ENCODE measurements at regions not wholly inside any gene's neighbourhood (a gene's known extent, or its start where the extent isn't known, plus 50 kb on each side); places are given as distances from the start of the nearest gene placed in this dataset.
"Not testable (repeated sequence)": the region's sequence is repeated elsewhere in the genome, so short reads cannot be mapped to it uniquely, and the experiment has no call there.

GRCh38 chrX:554271-554670 lies 76.3 kb upstream of the SHOX start:
- H3K4me3 ChIP-seq (ENCODE audit: low read length in 3 of 3): no peak overlapping the region
- DNase-seq (no peak), FAIRE-seq (no peak)
- H3K4me1 ChIP-seq (ENCODE audit: control insufficient read depth in 2 of 3, insufficient read depth in 2 of 3, low read depth in 1 of 3, low read length in 3 of 3): no peaks in the 10 kb centered on the region
- peaks cover 0 to 5% (median 0%) of the 10 kb centered on the region in 3 donors for H3K9me3 ChIP-seq (ENCODE audit: control insufficient read depth in 2 of 3, insufficient read depth in 1 of 3, low read length in 3 of 3)
- no peaks in the 10 kb centered on the region for H3K36me3 ChIP-seq (ENCODE audit: control insufficient read depth in 2 of 3, insufficient read depth in 3 of 3, low read length in 3 of 3)
- intact Hi-C loops (cut with DNase I): no loop called here
- TF ChIP-seq CTCF (IDR thresholded peaks at IDR 0.05; ENCODE audit: borderline replicate concordance, extremely low read depth, insufficient read depth): no peak
- no peak overlapping the region for H3K27ac ChIP-seq (ENCODE audit: low read depth in 2 of 2, low read length in 2 of 2)
- no peaks in the 10 kb centered on the region for H3K27me3 ChIP-seq (ENCODE audit: control insufficient read depth, insufficient read depth, low read length)
- H3K9ac ChIP-seq (ENCODE audit: low read length in 3 of 3): no peak overlapping the region

GRCh38 chrX:555725-556666 lies 74.6 kb upstream of the SHOX start:
- H3K36me3 ChIP-seq (ENCODE audit: control insufficient read depth in 2 of 3, insufficient read depth in 3 of 3, low read length in 3 of 3): no peaks in the 10 kb centered on the region
- no peak overlapping the region for H3K27ac ChIP-seq (ENCODE audit: low read depth in 2 of 2, low read length in 2 of 2)
- no peaks in the 10 kb centered on the region for H3K4me1 ChIP-seq (ENCODE audit: control insufficient read depth in 2 of 3, insufficient read depth in 2 of 3, low read depth in 1 of 3, low read length in 3 of 3)
- no peak overlapping the region for H3K4me3 ChIP-seq (ENCODE audit: low read length in 3 of 3)
- H3K9me3 ChIP-seq (ENCODE audit: control insufficient read depth in 2 of 3, insufficient read depth in 1 of 3, low read length in 3 of 3): peaks cover 0 to 4% (median 0%) of the 10 kb centered on the region in 3 donors
- no peak overlapping the region for H3K9ac ChIP-seq (ENCODE audit: low read length in 3 of 3)
- no peak for DNase-seq
- no peak for FAIRE-seq
- no peaks in the 10 kb centered on the region for H3K27me3 ChIP-seq (ENCODE audit: control insufficient read depth, insufficient read depth, low read length)
- TF ChIP-seq CTCF (IDR thresholded peaks at IDR 0.05; ENCODE audit: borderline replicate concordance, extremely low read depth, insufficient read depth): no peak
- intact Hi-C loops (cut with DNase I): no loop called here

DNA sequence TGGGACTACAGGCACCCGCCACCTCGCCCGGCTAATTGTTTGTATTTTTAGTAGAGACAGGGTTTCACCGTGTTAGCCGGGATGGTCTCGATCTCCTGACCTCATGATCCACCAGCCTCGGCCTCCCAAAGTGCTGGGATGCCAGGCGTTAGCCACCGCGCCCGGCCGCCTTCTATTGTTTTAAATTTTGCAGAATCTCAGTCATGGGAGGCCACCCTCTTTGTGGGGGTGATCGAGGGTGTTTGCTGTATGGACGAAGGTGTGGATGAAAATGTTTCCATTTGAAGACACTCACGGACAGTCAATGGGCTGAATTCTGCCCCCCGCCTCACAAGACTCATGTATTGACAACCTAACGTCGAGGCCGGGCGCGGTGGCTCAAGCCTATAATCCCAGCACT lies 73.0 kb upstream of the SHOX start:
- intact Hi-C loops (cut with DNase I); H3K9me3 ChIP-seq (ENCODE audit: control insufficient read depth in 2 of 3, insufficient read depth in 1 of 3, low read length in 3 of 3); H3K9ac ChIP-seq (ENCODE audit: low read length in 3 of 3); H3K27ac ChIP-seq (ENCODE audit: low read depth in 2 of 2, low read length in 2 of 2); H3K4me3 ChIP-seq (ENCODE audit: low read length in 3 of 3); H3K27me3 ChIP-seq (ENCODE audit: control insufficient read depth, insufficient read depth, low read length); H3K36me3 ChIP-seq (ENCODE audit: control insufficient read depth in 2 of 3, insufficient read depth in 3 of 3, low read length in 3 of 3); H3K4me1 ChIP-seq (ENCODE audit: control insufficient read depth in 2 of 3, insufficient read depth in 2 of 3, low read depth in 1 of 3, low read length in 3 of 3); FAIRE-seq; DNase-seq: not testable (repeated sequence)

DNA sequence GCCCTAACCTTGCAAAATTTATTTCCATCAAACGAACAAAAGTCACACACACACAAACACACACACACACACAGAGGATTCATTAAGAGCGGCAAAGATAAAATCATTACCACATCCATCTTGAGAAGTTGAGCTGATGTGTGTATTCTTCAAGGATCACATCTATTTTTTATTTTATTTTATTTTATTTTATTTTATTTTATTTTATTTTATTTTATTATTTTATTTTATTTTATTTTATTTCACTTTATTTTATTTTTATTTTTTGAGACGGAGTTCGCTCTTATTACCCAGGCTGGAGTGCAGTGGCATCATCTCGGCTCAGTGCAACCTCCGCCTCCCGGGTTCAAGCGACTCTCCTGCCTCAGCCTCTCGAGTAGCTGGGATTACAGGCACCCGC lies 71.3 kb upstream of the SHOX start:
- H3K27me3 ChIP-seq (ENCODE audit: control insufficient read depth, insufficient read depth, low read length); H3K9me3 ChIP-seq (ENCODE audit: control insufficient read depth in 2 of 3, insufficient read depth in 1 of 3, low read length in 3 of 3); H3K4me1 ChIP-seq (ENCODE audit: control insufficient read depth in 2 of 3, insufficient read depth in 2 of 3, low read depth in 1 of 3, low read length in 3 of 3); H3K36me3 ChIP-seq (ENCODE audit: control insufficient read depth in 2 of 3, insufficient read depth in 3 of 3, low read length in 3 of 3); H3K27ac ChIP-seq (ENCODE audit: low read depth in 2 of 2, low read length in 2 of 2); DNase-seq; intact Hi-C loops (cut with DNase I); FAIRE-seq; H3K4me3 ChIP-seq (ENCODE audit: low read length in 3 of 3); H3K9ac ChIP-seq (ENCODE audit: low read length in 3 of 3): not testable (repeated sequence)
